HG03378 (cell line): ENCODE measurements at regions not wholly inside any gene's neighbourhood (a gene's known extent, or its start where the extent isn't known, plus 50 kb on each side); places are given as distances from the start of the nearest gene placed in this dataset.

Experiments
- ATAC-seq: cut with Tn5 transposase; IDR thresholded peaks from one replicate; pipeline ENCODE4 v1.9.1; 2021; ENCODE audit warnings: mild to moderate bottlenecking, moderate library complexity; ENCODE audit not compliant: unreplicated experiment

DNA sequence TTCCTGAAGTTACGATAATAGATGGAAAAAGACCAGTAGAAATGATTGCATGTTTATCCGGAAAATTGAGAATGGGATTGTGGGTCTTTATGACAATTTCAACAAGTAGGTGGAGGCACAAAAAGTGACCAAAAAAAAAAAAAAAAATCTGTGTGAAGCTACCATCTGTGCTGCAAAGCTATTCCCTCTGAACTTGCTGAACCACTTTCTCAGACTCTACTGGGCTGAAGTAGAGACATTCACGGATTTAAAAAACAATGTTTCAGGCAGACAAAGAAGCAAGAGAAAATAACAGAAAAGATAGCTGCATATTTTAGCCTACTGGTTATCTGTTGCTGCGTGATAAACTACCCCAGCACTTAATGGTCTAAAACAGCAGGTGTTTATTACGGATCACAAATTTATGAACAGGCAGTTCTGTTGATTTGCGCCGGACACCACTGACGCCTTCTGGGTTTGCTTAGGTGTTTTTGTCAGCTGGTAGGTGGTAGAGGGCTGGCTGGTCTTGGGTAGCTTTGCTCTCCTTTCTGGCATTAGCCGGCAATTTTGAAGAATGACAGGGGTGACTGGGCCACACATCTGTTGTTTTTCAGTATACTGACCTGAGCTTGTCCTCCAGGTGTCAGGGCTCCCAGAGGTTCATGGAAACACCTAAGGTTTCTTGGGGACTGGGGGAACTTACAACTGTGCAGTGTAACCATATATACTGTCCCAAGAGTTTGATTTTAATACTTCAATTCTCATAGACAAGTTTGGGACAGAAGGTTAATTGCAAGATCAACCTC lies 665.1 kb downstream of the CCSER2 start:
- no peak for ATAC-seq

DNA sequence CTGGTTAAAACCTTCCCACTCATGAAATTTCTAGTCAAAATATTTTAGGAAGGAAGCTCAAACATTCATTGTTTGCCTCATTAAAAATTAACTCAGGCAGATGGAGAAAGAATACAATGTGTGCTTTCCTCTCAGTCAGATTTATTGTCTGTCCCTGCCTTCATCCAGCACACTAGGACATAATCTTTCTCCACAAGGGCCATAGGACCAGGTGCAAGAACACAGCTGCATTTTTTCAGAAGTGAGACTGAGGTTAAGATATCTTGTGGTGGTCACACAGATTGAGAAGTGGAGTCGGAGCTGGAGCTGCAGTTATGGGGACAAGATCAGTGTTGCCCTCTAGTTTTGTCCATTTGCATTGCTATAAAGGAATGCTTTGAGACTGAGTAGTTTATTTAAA lies 666.3 kb downstream of the CCSER2 start:
- no peak for ATAC-seq

DNA sequence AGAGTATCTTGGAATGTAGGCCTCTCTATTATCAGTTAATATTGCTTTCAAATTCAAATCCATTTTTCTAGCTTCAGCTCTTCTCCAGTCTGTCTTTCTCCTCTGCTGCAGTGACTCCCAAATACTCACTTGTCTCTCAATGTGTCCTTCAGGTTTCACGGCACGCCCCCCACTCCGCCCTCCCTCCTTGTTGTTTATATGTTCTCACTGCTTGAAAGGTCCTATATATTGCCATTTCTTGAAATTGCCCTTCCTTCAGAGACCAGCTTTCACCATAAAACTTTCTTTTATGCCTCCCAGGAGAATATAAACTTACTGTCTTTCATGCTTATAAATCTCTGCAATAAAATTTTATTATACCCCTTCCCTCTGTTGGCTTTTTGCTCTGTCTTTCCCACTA lies 668.2 kb downstream of the CCSER2 start:
- ATAC-seq: no peak

DNA sequence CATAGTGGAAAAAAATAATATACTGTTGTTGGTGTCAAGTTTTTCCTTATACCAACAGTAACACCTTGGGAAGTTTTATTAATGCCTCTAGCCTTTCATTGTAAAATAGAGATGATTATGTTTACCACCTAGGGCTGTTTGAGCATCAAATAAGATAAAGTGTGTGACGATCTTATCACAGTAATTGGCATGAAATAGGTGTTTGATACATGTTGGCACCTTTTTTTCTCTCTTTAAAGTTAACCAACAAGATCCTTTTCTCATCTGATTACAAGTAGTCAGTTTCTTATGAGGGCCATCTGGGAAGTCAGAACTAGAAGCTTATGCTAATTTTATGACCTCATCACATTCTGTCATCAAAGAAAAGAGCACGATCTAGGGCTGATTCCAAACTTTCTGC lies 669.5 kb downstream of the CCSER2 start:
- ATAC-seq: no peak

DNA sequence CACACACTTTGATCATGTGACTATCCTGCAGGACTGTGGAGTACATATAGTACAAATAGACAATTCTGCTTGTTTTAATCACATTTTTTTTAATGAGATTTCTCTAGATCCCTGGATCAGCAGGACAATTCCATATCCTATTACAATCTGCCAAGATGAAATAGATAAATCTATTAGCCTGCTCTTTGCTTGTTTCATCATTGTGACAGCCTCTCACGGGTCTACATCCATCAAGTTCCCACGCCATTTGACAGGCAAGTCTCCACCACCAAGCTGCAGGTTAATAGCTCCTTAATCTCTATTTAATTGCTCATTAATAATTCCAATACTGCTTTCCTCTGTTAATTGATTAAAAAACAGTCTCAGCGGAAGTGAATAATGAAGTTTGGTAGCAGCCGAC lies 671.5 kb downstream of the CCSER2 start:
- ATAC-seq: no peak

DNA sequence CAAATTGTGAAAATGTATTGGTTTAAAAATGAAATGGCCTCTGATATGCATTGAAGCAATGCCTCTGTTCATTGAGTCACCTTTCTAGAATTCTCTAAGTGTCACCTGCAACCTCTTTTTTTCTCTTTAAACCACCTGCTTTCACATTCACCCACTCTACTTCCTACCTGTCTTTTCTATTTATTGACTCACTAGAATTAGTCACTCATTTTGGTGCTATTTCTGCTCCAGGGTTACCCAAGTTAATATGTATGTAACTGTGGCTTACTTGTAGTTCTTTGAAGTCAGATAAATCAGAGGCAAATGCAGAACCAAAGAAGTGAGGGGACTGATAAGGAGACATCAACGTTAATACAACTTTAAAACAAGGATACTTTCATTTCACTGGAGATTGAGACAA lies 674.7 kb downstream of the CCSER2 start:
- ATAC-seq: peak; percentile 81

DNA sequence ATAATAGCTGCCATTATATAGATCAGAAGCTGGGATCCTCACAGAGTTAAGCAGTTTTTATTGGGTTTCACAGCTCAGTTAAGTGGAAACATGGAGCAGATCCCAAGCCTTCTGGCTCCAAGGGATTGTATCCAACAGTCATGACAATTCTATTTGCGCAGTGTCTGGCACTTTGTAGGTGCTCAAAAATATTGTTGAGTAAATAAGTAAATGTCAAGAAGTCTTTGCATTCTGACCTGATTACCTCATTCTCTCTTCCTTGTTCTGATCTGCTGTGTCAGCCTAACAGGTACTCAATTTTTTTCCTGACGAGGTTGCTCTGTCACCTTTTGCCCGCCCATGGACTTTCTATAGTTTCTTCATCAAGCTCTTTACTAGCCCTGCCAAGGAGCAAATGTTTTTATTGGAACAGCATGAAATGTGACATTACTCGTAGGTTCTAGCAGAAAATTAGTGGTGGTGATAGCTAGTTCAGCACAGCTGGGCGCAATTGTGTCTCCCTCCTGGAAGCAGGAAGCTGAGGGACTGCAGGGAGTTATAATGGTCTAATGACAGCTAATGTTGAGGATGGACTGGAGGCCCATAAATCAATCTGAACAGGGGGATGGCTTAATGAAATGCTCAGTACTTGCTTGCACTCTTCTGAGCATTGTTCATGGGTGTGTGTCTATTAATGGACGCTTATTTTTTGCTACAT lies 680.2 kb downstream of the CCSER2 start:
- ATAC-seq: no peak

DNA sequence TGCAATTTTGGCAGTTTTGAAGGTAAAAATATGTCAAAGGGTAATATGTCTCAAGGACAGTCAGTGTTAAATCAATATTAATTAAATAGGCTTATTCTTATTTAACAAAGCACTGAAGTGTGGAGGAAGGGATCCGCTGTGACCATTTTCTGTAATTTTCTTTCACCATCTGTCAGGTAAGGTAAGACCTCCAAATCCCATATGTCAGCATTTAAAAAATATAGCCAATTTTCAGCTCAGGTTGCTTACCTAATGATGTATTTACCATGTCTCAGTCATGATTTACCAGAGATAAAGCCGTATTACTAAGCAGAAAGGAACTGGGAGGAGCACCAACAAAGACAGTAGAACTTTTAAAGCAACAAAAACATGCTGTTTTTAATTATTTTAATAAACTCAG lies 683.9 kb downstream of the CCSER2 start:
- no peak for ATAC-seq

DNA sequence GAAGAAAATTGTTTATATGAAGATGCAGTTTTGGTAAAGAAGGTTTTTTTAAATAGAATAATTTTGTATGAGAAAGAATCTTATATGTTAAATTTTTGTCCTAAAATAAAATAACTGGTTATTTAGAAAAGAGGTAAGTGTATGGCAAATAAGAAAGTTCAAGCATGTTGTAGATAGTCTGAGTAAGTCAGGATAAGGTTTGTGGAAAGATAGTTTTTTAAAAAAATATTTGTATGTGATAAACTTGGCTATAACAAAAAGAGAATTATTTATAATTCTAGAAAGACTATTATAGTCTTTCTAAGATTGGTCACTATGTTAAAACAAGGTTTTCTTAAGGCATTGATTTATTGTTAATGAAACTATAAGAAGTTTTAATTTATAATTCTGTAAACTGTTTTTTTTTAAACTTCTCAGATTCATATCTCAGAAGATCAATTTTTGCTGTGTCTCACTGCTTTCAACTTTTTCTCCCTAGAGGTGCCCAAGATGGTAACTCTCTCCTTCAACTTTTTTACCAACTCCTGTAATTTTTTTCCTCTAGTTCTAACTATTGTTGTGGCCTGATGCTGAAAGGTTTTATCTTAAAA lies 698.6 kb downstream of the CCSER2 start:
- no peak for ATAC-seq

DNA sequence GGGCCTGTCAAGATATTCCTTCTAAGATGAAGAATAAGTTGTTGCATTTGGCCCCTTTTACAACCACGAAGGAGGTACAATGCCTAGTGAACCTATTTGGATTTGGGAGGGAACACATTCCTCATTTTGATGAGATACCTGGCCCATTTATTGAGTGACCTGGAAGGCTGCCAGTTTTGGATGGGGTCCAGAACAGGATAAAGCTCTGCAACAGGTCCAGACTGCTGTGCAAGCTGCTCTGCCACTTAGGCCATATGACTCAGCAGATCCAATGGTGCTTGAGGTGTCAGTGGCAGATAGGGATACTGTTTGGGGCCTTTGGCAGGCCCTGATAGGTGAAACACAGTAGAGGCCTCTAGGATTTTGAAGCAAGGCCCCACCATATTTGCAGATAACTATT lies 704.6 kb downstream of the CCSER2 start:
- ATAC-seq: no peak

DNA sequence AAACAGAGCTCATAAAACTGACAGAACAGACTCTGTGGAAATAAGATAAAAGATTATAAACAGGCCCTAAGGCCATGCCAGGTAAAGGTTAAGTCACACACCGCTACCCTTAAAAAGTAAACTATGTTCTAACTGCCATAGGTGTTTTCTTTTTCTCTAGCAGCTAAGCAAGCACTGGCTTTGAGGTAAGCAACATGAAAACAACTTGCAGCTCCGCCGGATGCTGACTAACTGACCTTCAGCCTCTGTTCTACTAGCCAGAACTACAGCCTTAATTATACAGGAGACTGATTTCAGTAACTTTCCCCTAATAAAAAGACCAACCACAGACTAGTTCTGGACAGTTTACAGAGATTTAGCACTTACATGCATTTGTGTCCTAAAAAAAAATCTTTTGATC lies 708.3 kb downstream of the CCSER2 start:
- ATAC-seq: no peak

DNA sequence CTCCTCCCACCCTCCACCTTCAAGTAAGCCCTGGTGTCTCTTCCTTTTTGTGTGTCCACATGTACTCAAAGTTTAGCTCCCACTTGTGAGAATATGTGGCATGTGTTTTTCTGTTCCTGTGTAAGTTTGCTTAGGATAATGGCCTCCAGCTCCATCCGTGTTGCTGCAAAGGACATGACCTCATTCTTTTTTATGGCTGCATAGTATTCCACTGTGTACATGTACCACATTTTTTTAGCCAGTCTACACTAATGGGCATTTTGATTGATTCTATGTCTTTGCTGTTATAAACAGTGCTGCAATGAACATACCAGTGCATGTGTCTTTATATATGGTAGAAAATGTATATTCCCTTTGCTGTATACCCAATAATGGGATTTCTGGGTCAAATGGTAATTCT lies 710.9 kb downstream of the CCSER2 start:
- ATAC-seq: no peak

DNA sequence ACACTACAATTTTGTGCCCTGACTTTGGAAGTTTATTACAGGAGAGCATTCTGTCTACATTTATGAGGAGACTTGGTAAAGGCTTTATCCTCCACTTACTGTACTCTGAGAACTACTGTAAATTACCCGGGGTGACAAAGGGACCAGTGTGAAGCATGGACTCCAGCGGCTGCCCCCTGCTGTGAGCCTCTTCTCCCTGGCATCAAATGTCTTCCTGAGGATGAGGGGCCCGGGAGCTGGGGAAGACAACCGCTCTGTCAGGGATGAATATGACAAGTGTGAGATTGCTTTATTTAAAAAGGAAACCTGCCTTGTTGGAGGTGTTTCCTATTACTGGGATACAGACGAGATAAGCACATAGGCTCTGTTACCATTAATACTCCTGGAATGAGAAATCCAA lies 714.8 kb downstream of the CCSER2 start:
- no peak for ATAC-seq

DNA sequence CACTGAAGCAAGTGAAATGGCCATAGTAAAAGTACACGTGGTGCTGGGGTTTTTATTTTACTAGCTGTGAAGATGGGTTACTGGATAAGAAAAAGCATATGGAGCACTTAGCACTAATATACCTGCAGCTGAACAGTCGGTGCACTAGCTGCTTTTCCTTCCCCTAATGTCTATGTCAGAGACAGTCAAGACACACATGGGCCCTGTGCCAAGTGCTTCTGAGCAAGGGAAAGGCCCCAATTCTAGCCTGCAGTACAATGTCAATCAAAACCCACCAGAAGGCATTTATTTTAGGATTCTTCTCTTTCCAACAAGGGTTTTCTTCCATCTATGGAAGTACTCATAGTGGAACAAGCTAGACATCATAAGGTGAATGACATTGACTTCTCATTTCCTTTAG lies 716.7 kb downstream of the CCSER2 start:
- no peak for ATAC-seq

DNA sequence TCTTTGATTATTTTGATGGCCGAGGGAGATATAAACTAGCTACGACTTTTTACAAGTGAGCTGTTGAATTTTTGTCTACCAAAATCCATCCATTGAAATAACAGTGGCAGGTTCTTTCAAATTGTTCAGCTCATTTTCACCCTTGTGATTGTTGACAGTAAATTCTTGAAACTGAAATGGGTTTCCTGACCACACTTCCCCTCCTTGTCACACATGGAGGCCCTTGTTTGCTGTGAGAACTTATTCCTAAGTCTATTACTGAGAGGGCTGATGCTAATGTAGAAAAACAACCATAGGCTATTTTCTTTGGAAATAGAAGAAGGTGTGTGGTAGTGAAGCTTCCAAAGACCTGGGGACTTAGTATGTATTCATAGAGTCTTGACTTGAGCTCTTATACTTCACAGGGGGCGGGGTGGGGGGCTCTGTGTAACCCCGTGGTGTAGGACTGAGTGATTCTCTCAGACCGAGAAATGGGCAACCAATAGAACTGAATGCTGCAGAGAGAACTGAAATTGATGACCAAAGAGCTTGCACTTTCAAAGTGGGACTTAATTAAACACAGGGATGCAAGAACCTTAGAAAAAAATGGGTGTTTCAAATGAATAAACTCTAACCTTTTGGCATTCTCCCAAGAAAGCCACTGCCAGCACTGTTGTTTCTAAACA lies 718.9 kb downstream of the CCSER2 start:
- ATAC-seq: no peak

DNA sequence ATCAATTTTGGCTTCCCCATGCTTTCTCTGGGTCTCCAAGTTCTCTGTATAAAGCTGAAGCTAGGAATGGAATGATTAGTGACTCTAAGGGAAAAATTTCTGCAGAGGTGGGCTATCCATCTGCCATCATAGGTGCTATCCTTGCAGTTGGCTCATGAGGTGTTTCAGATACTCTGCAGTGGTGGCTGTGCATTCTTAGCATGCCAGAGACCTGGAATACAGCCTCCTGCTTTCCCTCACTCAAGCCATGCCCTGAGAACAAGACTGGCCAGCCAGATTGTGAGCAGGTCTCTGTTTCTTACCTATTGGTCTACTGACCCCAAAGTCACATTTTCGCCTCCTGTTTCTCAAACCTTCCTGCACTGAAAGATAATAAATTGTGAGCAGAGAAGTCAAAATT lies 719.6 kb downstream of the CCSER2 start:
- ATAC-seq: no peak

DNA sequence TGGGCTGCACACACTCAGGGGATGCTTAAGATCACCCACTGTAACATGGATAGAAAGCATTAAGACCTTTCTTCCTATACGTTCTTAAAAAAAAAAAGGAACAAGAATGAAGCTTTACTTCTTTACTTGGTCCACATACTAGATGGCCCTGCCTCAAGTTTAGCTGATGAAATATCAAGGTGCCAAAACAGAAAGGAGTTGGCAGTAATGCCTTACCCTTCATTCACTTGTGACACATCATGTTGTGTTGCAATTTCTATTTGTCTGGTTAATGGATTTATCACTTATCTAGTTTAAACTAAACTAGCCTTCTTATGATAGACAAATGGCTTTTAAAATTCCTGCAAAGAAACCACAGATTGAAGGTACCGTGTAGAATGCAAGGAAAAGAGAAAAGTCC lies 720.3 kb downstream of the CCSER2 start:
- no peak for ATAC-seq

DNA sequence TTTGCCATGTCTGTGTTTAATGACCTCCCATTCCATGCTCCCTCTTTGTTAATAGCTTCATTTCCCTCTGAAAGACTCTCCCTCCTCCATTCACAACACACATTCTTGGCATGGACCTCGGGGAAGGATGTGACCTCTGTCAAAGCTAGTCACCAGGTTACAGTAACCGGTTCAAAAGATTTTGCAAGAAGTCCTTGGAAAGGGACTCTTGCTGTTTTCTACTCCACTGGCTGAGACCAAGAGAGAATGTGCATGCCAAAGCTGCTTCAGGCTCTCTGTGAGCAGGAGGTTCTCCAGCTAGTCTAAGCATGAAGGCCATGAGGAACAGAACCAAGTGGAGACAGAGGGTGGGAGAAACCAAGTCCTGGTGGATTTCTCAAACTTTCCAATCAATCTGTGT lies 732.6 kb downstream of the CCSER2 start:
- no peak for ATAC-seq

DNA sequence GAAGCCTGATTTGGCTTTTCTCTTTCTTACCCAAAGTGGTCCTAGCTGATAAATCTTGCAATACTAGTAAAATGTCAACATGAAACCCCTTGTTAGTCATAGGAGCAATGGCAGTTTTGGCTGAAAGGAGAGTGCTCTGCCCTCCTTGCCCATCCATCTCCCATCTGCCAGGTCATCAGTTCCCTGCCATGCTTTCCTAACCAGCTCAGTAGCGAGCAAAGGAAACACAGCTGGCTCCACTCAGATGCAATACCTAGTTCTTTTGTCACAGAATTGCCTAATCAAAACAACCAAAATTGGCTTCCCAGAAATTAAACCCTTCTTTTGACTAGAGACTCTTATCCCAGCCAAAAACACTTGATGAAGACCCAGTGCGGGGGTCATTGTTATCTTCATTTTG lies 733.0 kb downstream of the CCSER2 start:
- no peak for ATAC-seq

DNA sequence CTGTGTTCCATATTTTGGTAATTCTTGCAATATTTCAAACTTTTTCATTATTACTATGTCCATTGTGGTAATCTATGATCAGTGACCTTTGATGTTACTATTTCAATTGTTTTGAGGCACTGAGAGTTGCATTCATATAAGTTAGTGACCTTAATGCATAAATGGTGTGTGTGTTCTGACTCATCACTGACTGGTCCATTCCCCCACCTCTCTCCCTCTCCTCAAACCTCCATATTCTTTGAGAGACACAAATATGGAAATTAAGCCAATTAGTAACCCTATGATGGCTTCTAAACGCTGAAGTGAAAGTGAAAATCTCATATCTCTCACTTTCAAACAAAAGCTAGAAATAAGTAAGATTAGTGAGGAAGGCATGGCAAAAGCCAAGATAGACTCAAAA lies 739.6 kb downstream of the CCSER2 start:
- no peak for ATAC-seq

DNA sequence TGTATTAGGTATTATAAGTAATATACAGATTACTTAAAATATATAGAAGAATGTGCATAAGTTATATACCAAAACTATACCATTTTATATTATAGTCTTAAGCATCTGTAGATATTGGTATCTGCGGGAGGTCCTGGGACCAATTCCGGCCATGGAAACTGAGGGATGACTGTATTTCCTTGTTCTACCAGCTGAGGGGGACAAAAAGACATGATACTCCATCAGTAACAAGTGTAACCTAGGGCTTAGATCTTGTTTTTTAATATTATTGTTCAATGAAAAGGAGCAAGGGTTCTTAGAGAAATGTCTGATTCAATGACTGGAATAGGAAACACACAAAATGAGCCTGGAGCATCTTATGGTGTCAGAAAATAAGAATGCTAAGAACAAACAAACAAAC lies 752.5 kb downstream of the CCSER2 start:
- no peak for ATAC-seq
